Smooth muscle cell (in vitro differentiated cells): ENCODE measurements at regions not wholly inside any gene's neighbourhood (a gene's known extent, or its start where the extent isn't known, plus 50 kb on each side); places are given as distances from the start of the nearest gene placed in this dataset.
"Not testable (repeated sequence)": the region's sequence is repeated elsewhere in the genome, so short reads cannot be mapped to it uniquely, and the experiment has no call there.

ENCODE experiments used
- DNase-seq: peaks from one replicate; lab custom pipeline; 2025; ENCODE audit not compliant: unreplicated experiment; lab: John Stamatoyannopoulos, UW
- H2AFZ ChIP-seq: fragments of 200-600 bp; sonication (generic); 2 replicates; pipeline ENCODE4 v1.6.0; 2016; ENCODE audit warnings: antibody characterized with exemption, low read depth, mild to moderate bottlenecking
- H3F3A ChIP-seq: fragments of 200-600 bp; sonication (generic); 2 replicates; pipeline ENCODE4 v1.6.0; 2017; ENCODE audit warnings: antibody characterized with exemption, low read depth
- H3K27ac ChIP-seq: fragments of 200-600 bp; sonication (generic); 2 replicates; pipeline ENCODE4 v1.5.1; 2016; ENCODE audit warnings: low read depth, mild to moderate bottlenecking
- H3K27me3 ChIP-seq: fragments of 200-600 bp; sonication (generic); 2 replicates; pipeline ENCODE4 v1.6.1; 2016; ENCODE audit warnings: low read depth, mild to moderate bottlenecking
- H3K36me3 ChIP-seq: fragments of 200-600 bp; sonication (generic); 2 replicates; pipeline ENCODE4 v1.5.1; 2016; ENCODE audit warnings: low read depth
- H3K4me1 ChIP-seq: fragments of 200-600 bp; sonication (generic); 2 replicates; pipeline ENCODE4 v1.5.1; 2016; ENCODE audit warnings: low read depth
- H3K4me2 ChIP-seq: fragments of 200-600 bp; sonication (generic); 2 replicates; pipeline ENCODE4 v1.6.0; 2016; ENCODE audit warnings: mild to moderate bottlenecking
- H3K4me3 ChIP-seq: fragments of 200-600 bp; sonication (generic); 2 replicates; pipeline ENCODE4 v1.5.1; 2016; ENCODE audit warnings: mild to moderate bottlenecking
- H3K79me2 ChIP-seq: fragments of 200-600 bp; sonication (generic); 2 replicates; pipeline ENCODE4 v1.6.0; 2016; ENCODE audit warnings: low read depth, mild to moderate bottlenecking
- H3K9ac ChIP-seq: fragments of 200-600 bp; sonication (generic); 2 replicates; pipeline ENCODE4 v1.6.0; 2016; ENCODE audit warnings: low read depth
- H3K9me3 ChIP-seq: fragments of 200-600 bp; sonication (generic); replicated peaks from 2 replicates; pipeline ENCODE4 v1.5.1; 2016; ENCODE audit warnings: low read depth
- H4K20me1 ChIP-seq: fragments of 200-600 bp; sonication (generic); 2 replicates; pipeline ENCODE4 v1.6.0; 2016; ENCODE audit warnings: low read depth
- CTCF ChIP-seq: fragments of 200-600 bp; sonication (generic); IDR thresholded peaks from 2 replicates; pipeline ENCODE4 v1.5.1; 2017; ENCODE audit warnings: borderline replicate concordance, mild to moderate bottlenecking, antibody characterized with exemption; ENCODE audit not compliant: insufficient read depth, poor library complexity, severe bottlenecking
- WGBS: methylation state at CpG from one replicate; pipeline ENCODE4 v1.1.7; 2016; ENCODE audit warnings: low lambda C conversion rate; 5-methylcytosine and 5-hydroxymethylcytosine counted together

- Histone ChIP-seq H3F3A (no peaks in the 10 kb centered on the region), H3K4me3 (no peak overlapping the region), H2AFZ (no peak overlapping the region), H3K9me3 (no peaks in the 10 kb centered on the region), H4K20me1 (no peaks in the 10 kb centered on the region), H3K4me1 (no peaks in the 10 kb centered on the region), H3K27me3 (no peaks in the 10 kb centered on the region), H3K9ac (no peak overlapping the region), H3K27ac (no peak overlapping the region), H3K79me2 (no peaks in the 10 kb centered on the region), H3K36me3 (no peaks in the 10 kb centered on the region), H3K4me2 (no peak overlapping the region)
- no peak for TF ChIP-seq CTCF
- 66% methylated on average over 2 of the region's 2 CpGs for WGBS
- no peak for DNase-seq
Observed at GRCh38 chr4:72641611-72642010, 72.6 kb upstream of the ADAMTS3 start.

GRCh38 chr4:72636866-72637265 lies 67.8 kb upstream of the ADAMTS3 start:
- not testable (repeated sequence) for H2AFZ ChIP-seq, H3K4me1 ChIP-seq, H3K4me2 ChIP-seq, H3K27ac ChIP-seq, H3F3A ChIP-seq, H3K36me3 ChIP-seq, DNase-seq, H3K9ac ChIP-seq, H3K79me2 ChIP-seq, H3K9me3 ChIP-seq, H4K20me1 ChIP-seq, H3K4me3 ChIP-seq, H3K27me3 ChIP-seq
- WGBS, result 87% methylated on average over 10 of the region's 10 CpGs

- not testable (repeated sequence) for H3K4me2 ChIP-seq, H3K79me2 ChIP-seq, H3K27me3 ChIP-seq, H3K9me3 ChIP-seq, H3K9ac ChIP-seq, H3K36me3 ChIP-seq, H3K4me1 ChIP-seq, H4K20me1 ChIP-seq, H3F3A ChIP-seq, H3K4me3 ChIP-seq, H2AFZ ChIP-seq, DNase-seq, H3K27ac ChIP-seq
- 90% methylated on average over 6 of the region's 6 CpGs for WGBS
Observed at GRCh38 chr4:72635931-72636330, 66.9 kb upstream of the ADAMTS3 start.

- DNase-seq, H3K36me3 ChIP-seq, H3F3A ChIP-seq, H3K4me2 ChIP-seq, H4K20me1 ChIP-seq, H3K9ac ChIP-seq, H3K27ac ChIP-seq, H3K4me3 ChIP-seq, H3K79me2 ChIP-seq, H3K27me3 ChIP-seq, H2AFZ ChIP-seq, H3K9me3 ChIP-seq, H3K4me1 ChIP-seq: not testable (repeated sequence)
- 93% methylated on average over 7 of the region's 7 CpGs for WGBS
Observed at GRCh38 chr4:72632253-72632652, 63.2 kb upstream of the ADAMTS3 start.

- Histone ChIP-seq H4K20me1 (no peaks in the 10 kb centered on the region), H3K27ac (no peak overlapping the region), H3K9ac (no peak overlapping the region), H3K4me1 (no peaks in the 10 kb centered on the region), H3K4me3 (no peak overlapping the region), H3K36me3 (no peaks in the 10 kb centered on the region), H3F3A (no peaks in the 10 kb centered on the region), H3K79me2 (no peaks in the 10 kb centered on the region), H3K9me3 (no peaks in the 10 kb centered on the region), H3K27me3 (no peaks in the 10 kb centered on the region), H3K4me2 (no peak overlapping the region), H2AFZ (no peak overlapping the region)
- WGBS, result 31% methylated on average over 1 of the region's 1 CpG
- no peak for TF ChIP-seq CTCF
- DNase-seq, result no peak
Observed at GRCh38 chr4:72631296-72631695, 62.3 kb upstream of the ADAMTS3 start.
